SK-N-SH (cell line): ENCODE measurements at regions not wholly inside any gene's neighbourhood (a gene's known extent, or its start where the extent isn't known, plus 50 kb on each side); places are given as distances from the start of the nearest gene placed in this dataset.

ENCODE experiments used
- SMC3 ChIP-seq: IDR thresholded peaks from 2 replicates; pipeline ENCODE4 v1.6.1; 2012; ENCODE audit warnings: low read depth, low read length, improper control_type of control experiment
- TF ChIP-seq, protein P1 (sequence below): fragments of 150-350 bp; IDR thresholded peaks from 2 replicates; pipeline ENCODE4 v1.6.1; 2016; ENCODE audit warnings: mild to moderate bottlenecking, low read depth, low read length
- TF ChIP-seq, protein P2 (sequence below): fragments of 200-600 bp; sonication (generic); IDR thresholded peaks from 2 replicates; pipeline ENCODE4 v1.6.1; 2017; ENCODE audit warnings: antibody characterized with exemption, mild to moderate bottlenecking, moderate library complexity

DNA sequence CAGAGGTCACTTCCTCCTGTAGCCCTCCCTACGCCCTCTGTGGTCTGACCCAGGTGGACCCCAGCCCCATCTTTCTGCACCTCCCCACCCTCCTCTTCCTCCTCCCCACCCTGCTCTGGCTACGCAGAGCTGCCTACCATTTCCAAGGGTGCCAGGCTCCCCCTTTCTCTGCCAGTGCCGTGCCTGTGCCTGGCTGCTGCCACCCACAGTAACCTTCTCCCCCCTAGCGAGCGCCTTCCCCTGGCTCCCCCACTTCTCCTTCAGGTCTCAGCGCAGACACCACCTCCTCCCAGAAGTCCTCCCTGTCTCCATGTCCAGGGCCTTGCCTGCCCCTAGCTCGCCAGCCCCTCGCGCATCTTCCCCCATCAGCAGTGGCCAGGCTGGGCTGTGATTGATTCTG lies 471.5 kb downstream of the PTPRU start:
- TF ChIP-seq, protein P1, sequence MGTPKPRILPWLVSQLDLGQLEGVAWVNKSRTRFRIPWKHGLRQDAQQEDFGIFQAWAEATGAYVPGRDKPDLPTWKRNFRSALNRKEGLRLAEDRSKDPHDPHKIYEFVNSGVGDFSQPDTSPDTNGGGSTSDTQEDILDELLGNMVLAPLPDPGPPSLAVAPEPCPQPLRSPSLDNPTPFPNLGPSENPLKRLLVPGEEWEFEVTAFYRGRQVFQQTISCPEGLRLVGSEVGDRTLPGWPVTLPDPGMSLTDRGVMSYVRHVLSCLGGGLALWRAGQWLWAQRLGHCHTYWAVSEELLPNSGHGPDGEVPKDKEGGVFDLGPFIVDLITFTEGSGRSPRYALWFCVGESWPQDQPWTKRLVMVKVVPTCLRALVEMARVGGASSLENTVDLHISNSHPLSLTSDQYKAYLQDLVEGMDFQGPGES, result no peak
- TF ChIP-seq, protein P2, sequence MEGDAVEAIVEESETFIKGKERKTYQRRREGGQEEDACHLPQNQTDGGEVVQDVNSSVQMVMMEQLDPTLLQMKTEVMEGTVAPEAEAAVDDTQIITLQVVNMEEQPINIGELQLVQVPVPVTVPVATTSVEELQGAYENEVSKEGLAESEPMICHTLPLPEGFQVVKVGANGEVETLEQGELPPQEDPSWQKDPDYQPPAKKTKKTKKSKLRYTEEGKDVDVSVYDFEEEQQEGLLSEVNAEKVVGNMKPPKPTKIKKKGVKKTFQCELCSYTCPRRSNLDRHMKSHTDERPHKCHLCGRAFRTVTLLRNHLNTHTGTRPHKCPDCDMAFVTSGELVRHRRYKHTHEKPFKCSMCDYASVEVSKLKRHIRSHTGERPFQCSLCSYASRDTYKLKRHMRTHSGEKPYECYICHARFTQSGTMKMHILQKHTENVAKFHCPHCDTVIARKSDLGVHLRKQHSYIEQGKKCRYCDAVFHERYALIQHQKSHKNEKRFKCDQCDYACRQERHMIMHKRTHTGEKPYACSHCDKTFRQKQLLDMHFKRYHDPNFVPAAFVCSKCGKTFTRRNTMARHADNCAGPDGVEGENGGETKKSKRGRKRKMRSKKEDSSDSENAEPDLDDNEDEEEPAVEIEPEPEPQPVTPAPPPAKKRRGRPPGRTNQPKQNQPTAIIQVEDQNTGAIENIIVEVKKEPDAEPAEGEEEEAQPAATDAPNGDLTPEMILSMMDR, result no peak
- no peak for TF ChIP-seq SMC3
